SK-N-SH treated with all-trans-retinoic acid at 6 μM for 48 hours (cell line): ENCODE measurements at regions not wholly inside any gene's neighbourhood (a gene's known extent, or its start where the extent isn't known, plus 50 kb on each side); places are given as distances from the start of the nearest gene placed in this dataset.

Experiments used
- CREB5 ChIP-seq: fragments of 250-450 bp; sonication (Bioruptor Pico); IDR thresholded peaks from 2 replicates; pipeline ENCODE4 v1.5.1; 2020; ENCODE audit warnings: low read depth, mild to moderate bottlenecking, moderate library complexity
- RARB ChIP-seq: fragments of 250-450 bp; sonication (Bioruptor Pico); IDR thresholded peaks from 2 replicates; pipeline ENCODE4 v1.8.0; 2021; ENCODE audit warnings: mild to moderate bottlenecking, moderate library complexity
- TOX ChIP-seq: fragments of 250-450 bp; sonication (Bioruptor Pico); IDR thresholded peaks from 2 replicates; pipeline ENCODE4 v1.8.0; 2021; ENCODE audit warnings: mild to moderate bottlenecking, moderate library complexity, borderline replicate concordance
- ZFP3 ChIP-seq: fragments of 250-450 bp; sonication (Bioruptor Pico); IDR thresholded peaks from 2 replicates; pipeline ENCODE4 v1.5.0; 2020; ENCODE audit warnings: mild to moderate bottlenecking, moderate library complexity
- TF ChIP-seq, protein P1 (sequence below): fragments of 250-450 bp; sonication (Bioruptor Pico); IDR thresholded peaks from 2 replicates; pipeline ENCODE4 v1.8.0; 2020; ENCODE audit warnings: mild to moderate bottlenecking, moderate library complexity, borderline replicate concordance
- TF ChIP-seq, protein P2 (sequence below): fragments of 250-450 bp; sonication (Bioruptor Pico); IDR thresholded peaks from 2 replicates; pipeline ENCODE4 v1.8.0; 2021; ENCODE audit warnings: low read depth, mild to moderate bottlenecking, moderate library complexity, borderline replicate concordance

DNA sequence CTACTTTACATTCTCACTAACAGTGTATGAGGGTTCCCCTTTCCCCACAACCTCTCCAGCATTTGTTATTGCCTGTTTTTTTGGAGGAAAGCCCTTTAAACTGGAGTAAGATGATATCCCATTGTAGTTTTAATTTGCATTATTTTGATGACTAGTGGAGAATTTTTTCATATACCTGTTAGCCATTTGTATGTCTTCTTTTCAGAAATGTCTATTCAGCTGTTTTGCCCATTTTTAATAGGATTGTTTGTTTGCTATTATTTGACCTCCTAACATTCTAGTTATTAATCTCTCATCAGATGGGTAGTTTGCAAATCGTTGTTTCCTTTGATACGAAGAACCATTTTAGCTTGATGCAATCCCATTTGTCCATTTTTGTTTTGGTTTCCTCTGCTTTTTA, 165.0 kb downstream of the GLUL start:
- TF ChIP-seq, protein P1, sequence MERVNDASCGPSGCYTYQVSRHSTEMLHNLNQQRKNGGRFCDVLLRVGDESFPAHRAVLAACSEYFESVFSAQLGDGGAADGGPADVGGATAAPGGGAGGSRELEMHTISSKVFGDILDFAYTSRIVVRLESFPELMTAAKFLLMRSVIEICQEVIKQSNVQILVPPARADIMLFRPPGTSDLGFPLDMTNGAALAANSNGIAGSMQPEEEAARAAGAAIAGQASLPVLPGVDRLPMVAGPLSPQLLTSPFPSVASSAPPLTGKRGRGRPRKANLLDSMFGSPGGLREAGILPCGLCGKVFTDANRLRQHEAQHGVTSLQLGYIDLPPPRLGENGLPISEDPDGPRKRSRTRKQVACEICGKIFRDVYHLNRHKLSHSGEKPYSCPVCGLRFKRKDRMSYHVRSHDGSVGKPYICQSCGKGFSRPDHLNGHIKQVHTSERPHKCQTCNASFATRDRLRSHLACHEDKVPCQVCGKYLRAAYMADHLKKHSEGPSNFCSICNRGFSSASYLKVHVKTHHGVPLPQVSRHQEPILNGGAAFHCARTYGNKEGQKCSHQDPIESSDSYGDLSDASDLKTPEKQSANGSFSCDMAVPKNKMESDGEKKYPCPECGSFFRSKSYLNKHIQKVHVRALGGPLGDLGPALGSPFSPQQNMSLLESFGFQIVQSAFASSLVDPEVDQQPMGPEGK (CRISPR knock-in tag), result no peak
- TF ChIP-seq, protein P2, sequence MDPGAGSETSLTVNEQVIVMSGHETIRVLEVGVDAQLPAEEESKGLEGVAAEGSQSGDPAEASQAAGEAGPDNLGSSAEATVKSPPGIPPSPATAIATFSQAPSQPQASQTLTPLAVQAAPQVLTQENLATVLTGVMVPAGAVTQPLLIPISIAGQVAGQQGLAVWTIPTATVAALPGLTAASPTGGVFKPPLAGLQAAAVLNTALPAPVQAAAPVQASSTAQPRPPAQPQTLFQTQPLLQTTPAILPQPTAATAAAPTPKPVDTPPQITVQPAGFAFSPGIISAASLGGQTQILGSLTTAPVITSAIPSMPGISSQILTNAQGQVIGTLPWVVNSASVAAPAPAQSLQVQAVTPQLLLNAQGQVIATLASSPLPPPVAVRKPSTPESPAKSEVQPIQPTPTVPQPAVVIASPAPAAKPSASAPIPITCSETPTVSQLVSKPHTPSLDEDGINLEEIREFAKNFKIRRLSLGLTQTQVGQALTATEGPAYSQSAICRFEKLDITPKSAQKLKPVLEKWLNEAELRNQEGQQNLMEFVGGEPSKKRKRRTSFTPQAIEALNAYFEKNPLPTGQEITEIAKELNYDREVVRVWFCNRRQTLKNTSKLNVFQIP, result no peak
- TF ChIP-seq CREB5 (CRISPR knock-in tag), result no peak
- TF ChIP-seq ZFP3, result no peak
- TF ChIP-seq RARB (CRISPR knock-in tag), result no peak
- no peak for TF ChIP-seq TOX (CRISPR knock-in tag)
